Gastroesophageal sphincter (tissue), 4 donors: ENCODE measurements at regions not wholly inside any gene's neighbourhood (a gene's known extent, or its start where the extent isn't known, plus 50 kb on each side); places are given as distances from the start of the nearest gene placed in this dataset.

Experiments
- ATAC-seq: fragments of 150-250 bp; one replicate; pipeline ENCODE4 v1.9.1; 2016; ENCODE audit warnings: mild to moderate bottlenecking, moderate library complexity
- H3K27ac ChIP-seq, 4 donors: fragments of 200-600 bp; sonication (generic) in 3 of 4; 1 replicate in 3 of 4; 2 replicates in 1 of 4; pipeline ENCODE4 v1.5.1; 2016 to 2019
- H3K27me3 ChIP-seq: fragments of 200-600 bp; sonication (generic); one replicate; pipeline ENCODE4 v1.5.1; 2019
- H3K36me3 ChIP-seq, 2 donors: fragments of 200-600 bp; sonication (generic); one replicate each; pipeline ENCODE4 v1.5.1; 2019; ENCODE audit warnings: control low read depth in 1 of 2
- H3K4me1 ChIP-seq, 3 donors: fragments of 200-600 bp; sonication (generic); 1 replicate in 2 of 3; 2 replicates in 1 of 3; pipeline ENCODE4 v1.5.1; 2016 to 2019; ENCODE audit warnings: control low read depth in 2 of 3
- H3K4me3 ChIP-seq, 2 donors: fragments of 200-600 bp; sonication (generic); one replicate each; pipeline ENCODE4 v1.5.1; 2019; ENCODE audit warnings: mild to moderate bottlenecking in 1 of 2, moderate library complexity in 1 of 2
- H3K9me3 ChIP-seq, 3 donors: fragments of 200-600 bp; sonication (generic); one replicate each; pipeline ENCODE4 v1.5.1; 2017 to 2019; ENCODE audit warnings: control low read depth in 2 of 3
- CTCF ChIP-seq, 4 experiments: fragments of 200-600 bp in 2 of 4; fragments of 450-650 bp in 2 of 4; sonication (generic) in 1 of 4; IDR thresholded peaks; one replicate each; pipeline ENCODE4 v1.5.1; 2017 to 2019; ENCODE audit warnings: antibody characterized with exemption in 4 of 4, mild to moderate bottlenecking in 2 of 4, moderate library complexity in 2 of 4
- EP300 ChIP-seq: sonication (generic); formaldehyde crosslinking; IDR thresholded peaks from one replicate; pipeline ENCODE4 v1.6.1; 2017; ENCODE audit warnings: antibody characterized with exemption, mild to moderate bottlenecking
- POLR2A ChIP-seq, 2 donors: fragments of 450-650 bp; IDR thresholded peaks; one replicate each; pipeline ENCODE4 v1.6.1; 2017; ENCODE audit warnings: antibody characterized with exemption in 2 of 2, mild to moderate bottlenecking in 2 of 2, moderate library complexity in 1 of 2
- POLR2AphosphoS5 ChIP-seq: sonication (generic); formaldehyde crosslinking; IDR thresholded peaks from one replicate; pipeline ENCODE4 v1.6.1; 2017; ENCODE audit warnings: antibody characterized with exemption
- WGBS, 2 donors: methylation state at CpG; one replicate each; pipeline ENCODE4 v1.1.5; 2018; ENCODE audit warnings: low coverage in 1 of 2; 5-methylcytosine and 5-hydroxymethylcytosine counted together

GRCh38 chr15:79724312-79724711, 172.5 kb downstream of the MTHFS start:
- ATAC-seq, result no peak
- peaks cover 0 to 4% (median 0%) of the 10 kb centered on the region in 3 donors for H3K9me3 ChIP-seq
- no peak for TF ChIP-seq CTCF (IDR thresholded peaks at IDR 0.05)
- TF ChIP-seq POLR2AphosphoS5, result no peak
- TF ChIP-seq EP300, result no peak
- TF ChIP-seq POLR2A (IDR thresholded peaks at IDR 0.05), result no peak

GRCh38 chr15:79724804-79725203, 172.0 kb downstream of the MTHFS start:
- H3K4me3 ChIP-seq, result no peak overlapping the region
- 91 to 94% methylated on average over 4 of the region's 4 CpGs for WGBS, 2 donors
- H3K36me3 ChIP-seq, result no peaks in the 10 kb centered on the region
- TF ChIP-seq POLR2AphosphoS5 (no peak), POLR2A (IDR thresholded peaks at IDR 0.05) (no peak), EP300 (no peak), CTCF (IDR thresholded peaks at IDR 0.05) (no peak)
- no peak for ATAC-seq
- H3K27ac ChIP-seq, result no peak overlapping the region
- H3K4me1 ChIP-seq, result no peaks in the 10 kb centered on the region
- peaks cover 11% of the 10 kb centered on the region for H3K27me3 ChIP-seq
- H3K9me3 ChIP-seq, result peaks cover 0 to 4% (median 0%) of the 10 kb centered on the region in 3 donors

More at GRCh38 chr15:79724312-79724711, 172.5 kb downstream of the MTHFS start:
- H3K4me3 ChIP-seq, result no peak overlapping the region
- H3K27ac ChIP-seq, result no peak overlapping the region
- peaks cover 8% of the 10 kb centered on the region for H3K27me3 ChIP-seq
- no peaks in the 10 kb centered on the region for H3K36me3 ChIP-seq
- H3K4me1 ChIP-seq, result no peaks in the 10 kb centered on the region

GRCh38 chr15:79728867-79729266, 167.9 kb downstream of the MTHFS start:
- H3K27ac ChIP-seq, result no peak overlapping the region
- peaks cover 12% of the 10 kb centered on the region for H3K27me3 ChIP-seq
- peaks cover 0 to 6% (median 0%) of the 10 kb centered on the region in 3 donors for H3K9me3 ChIP-seq
- TF ChIP-seq EP300, result no peak
- TF ChIP-seq POLR2A (IDR thresholded peaks at IDR 0.05), result no peak
- TF ChIP-seq POLR2AphosphoS5, result no peak
- TF ChIP-seq CTCF (IDR thresholded peaks at IDR 0.05), result no peak
- no peak overlapping the region for H3K4me3 ChIP-seq
- no peaks in the 10 kb centered on the region for H3K36me3 ChIP-seq
- no peak for ATAC-seq
- WGBS, 2 donors, result 17 to 22% methylated on average over 3 of the region's 3 CpGs
- no peaks in the 10 kb centered on the region for H3K4me1 ChIP-seq

- H3K27me3 ChIP-seq, result no peaks in the 10 kb centered on the region
- no peak for ATAC-seq
- H3K36me3 ChIP-seq, result no peaks in the 10 kb centered on the region
- no peaks in the 10 kb centered on the region for H3K4me1 ChIP-seq
- no peak overlapping the region for H3K4me3 ChIP-seq
- WGBS, 2 donors, result 20% methylated on average over 1 of the region's 1 CpG; no CpG with 5 or more reads in 1 of the 2 donors
- TF ChIP-seq POLR2AphosphoS5 (no peak), CTCF (IDR thresholded peaks at IDR 0.05) (no peak)
- H3K9me3 ChIP-seq, result peaks cover 0 to 28% (median 0%) of the 10 kb centered on the region in 3 donors
- H3K27ac ChIP-seq, result no peak overlapping the region
Measured at GRCh38 chr15:79736435-79737000, 160.3 kb downstream of the MTHFS start.

- H3K36me3 ChIP-seq, result no peaks in the 10 kb centered on the region
- H3K27me3 ChIP-seq, result no peaks in the 10 kb centered on the region
- 77 to 78% methylated on average over 6 of the region's 6 CpGs for WGBS, 2 donors
- no peak overlapping the region for H3K27ac ChIP-seq
- no peak for ATAC-seq
- H3K4me3 ChIP-seq, result no peak overlapping the region
- H3K4me1 ChIP-seq, result no peaks in the 10 kb centered on the region
- TF ChIP-seq EP300 (no peak), POLR2AphosphoS5 (no peak)
- H3K9me3 ChIP-seq, result peaks cover 0 to 32% (median 0%) of the 10 kb centered on the region in 3 donors
Measured at GRCh38 chr15:79738143-79738542, 158.7 kb downstream of the MTHFS start.
